Ishikawa (cell line): ENCODE measurements at regions not wholly inside any gene's neighbourhood (a gene's known extent, or its start where the extent isn't known, plus 50 kb on each side); places are given as distances from the start of the nearest gene placed in this dataset.

Source experiments
- CEBPB ChIP-seq: IDR thresholded peaks from 2 replicates; pipeline ENCODE4 v1.6.1; 2012
- CREB1 ChIP-seq: IDR thresholded peaks from 2 replicates; pipeline ENCODE4 v1.6.1; 2012; ENCODE audit warnings: low read depth
- EGR1 ChIP-seq: IDR thresholded peaks from 2 replicates; pipeline ENCODE4 v1.6.1; 2012
- EP300 ChIP-seq: IDR thresholded peaks from 2 replicates; pipeline ENCODE4 v1.6.1; 2012; ENCODE audit warnings: borderline replicate concordance
- FOXM1 ChIP-seq: IDR thresholded peaks from 2 replicates; pipeline ENCODE4 v1.6.1; 2012; ENCODE audit warnings: low read depth, borderline replicate concordance
- RAD21 ChIP-seq: IDR thresholded peaks from 2 replicates; pipeline ENCODE4 v1.6.1; 2012; ENCODE audit warnings: low read depth
- TAF1 ChIP-seq: IDR thresholded peaks from 2 replicates; pipeline ENCODE4 v1.6.1; 2012; ENCODE audit warnings: low read depth, mild to moderate bottlenecking
- TCF12 ChIP-seq: IDR thresholded peaks from 2 replicates; pipeline ENCODE4 v1.6.1; 2012; ENCODE audit warnings: low read depth
- TEAD4 ChIP-seq: IDR thresholded peaks from 2 replicates; pipeline ENCODE4 v1.6.1; 2012
- YY1 ChIP-seq: IDR thresholded peaks from 2 replicates; pipeline ENCODE4 v1.6.1; 2012; ENCODE audit warnings: low read depth
- TF ChIP-seq, protein P1 (sequence below): IDR thresholded peaks from 2 replicates; pipeline ENCODE4 v1.6.1; 2012; ENCODE audit warnings: low read depth, mild to moderate bottlenecking
- TF ChIP-seq, protein P2 (sequence below): IDR thresholded peaks from 2 replicates; pipeline ENCODE4 v1.6.1; 2012
- TF ChIP-seq, protein P3 (sequence below): IDR thresholded peaks from 2 replicates; pipeline ENCODE4 v1.6.1; 2012

DNA sequence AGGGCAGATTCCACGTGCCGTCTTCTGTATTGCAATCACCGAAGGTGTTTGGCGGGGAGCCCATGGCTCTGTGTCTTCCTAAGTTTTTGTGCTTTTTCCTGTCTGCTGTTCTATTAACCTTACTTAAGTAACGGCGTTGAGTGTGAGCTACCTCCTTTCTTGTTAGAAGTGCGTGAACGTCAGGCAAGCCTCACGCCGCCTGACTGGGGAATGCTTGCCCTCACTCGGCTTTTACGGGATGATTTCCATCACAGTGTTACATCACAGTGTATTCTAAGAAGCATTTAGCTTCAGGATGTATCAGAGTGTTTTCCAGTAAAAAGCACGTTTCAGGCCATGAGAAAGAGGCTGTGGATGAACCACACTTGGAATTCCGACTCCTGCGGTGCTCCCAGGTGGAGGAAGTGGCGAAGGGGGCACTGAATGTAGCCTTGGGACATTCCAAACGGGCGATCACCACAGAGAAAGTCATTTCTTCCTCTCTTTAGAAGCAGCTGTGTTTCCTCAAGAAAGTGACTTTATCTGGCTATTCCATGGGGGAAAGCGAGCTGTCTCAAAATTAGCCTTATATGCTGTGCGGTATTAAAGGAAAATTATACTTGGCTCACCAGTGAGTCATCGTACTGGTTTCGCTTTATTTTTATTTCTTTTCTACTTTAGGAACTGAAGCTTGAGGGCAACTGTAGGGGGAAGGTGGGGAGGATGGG lies 290.7 kb downstream of the KLF6 start:
- TF ChIP-seq, protein P1, sequence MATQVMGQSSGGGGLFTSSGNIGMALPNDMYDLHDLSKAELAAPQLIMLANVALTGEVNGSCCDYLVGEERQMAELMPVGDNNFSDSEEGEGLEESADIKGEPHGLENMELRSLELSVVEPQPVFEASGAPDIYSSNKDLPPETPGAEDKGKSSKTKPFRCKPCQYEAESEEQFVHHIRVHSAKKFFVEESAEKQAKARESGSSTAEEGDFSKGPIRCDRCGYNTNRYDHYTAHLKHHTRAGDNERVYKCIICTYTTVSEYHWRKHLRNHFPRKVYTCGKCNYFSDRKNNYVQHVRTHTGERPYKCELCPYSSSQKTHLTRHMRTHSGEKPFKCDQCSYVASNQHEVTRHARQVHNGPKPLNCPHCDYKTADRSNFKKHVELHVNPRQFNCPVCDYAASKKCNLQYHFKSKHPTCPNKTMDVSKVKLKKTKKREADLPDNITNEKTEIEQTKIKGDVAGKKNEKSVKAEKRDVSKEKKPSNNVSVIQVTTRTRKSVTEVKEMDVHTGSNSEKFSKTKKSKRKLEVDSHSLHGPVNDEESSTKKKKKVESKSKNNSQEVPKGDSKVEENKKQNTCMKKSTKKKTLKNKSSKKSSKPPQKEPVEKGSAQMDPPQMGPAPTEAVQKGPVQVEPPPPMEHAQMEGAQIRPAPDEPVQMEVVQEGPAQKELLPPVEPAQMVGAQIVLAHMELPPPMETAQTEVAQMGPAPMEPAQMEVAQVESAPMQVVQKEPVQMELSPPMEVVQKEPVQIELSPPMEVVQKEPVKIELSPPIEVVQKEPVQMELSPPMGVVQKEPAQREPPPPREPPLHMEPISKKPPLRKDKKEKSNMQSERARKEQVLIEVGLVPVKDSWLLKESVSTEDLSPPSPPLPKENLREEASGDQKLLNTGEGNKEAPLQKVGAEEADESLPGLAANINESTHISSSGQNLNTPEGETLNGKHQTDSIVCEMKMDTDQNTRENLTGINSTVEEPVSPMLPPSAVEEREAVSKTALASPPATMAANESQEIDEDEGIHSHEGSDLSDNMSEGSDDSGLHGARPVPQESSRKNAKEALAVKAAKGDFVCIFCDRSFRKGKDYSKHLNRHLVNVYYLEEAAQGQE, result no peak
- TF ChIP-seq, protein P2, sequence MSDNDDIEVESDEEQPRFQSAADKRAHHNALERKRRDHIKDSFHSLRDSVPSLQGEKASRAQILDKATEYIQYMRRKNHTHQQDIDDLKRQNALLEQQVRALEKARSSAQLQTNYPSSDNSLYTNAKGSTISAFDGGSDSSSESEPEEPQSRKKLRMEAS, result no peak
- no peak for TF ChIP-seq YY1
- TF ChIP-seq EP300, result no peak
- TF ChIP-seq RAD21, result no peak
- no peak for TF ChIP-seq TAF1
- no peak for TF ChIP-seq CREB1
- no peak for TF ChIP-seq CEBPB
- no peak for TF ChIP-seq TEAD4
- no peak for TF ChIP-seq TCF12
- TF ChIP-seq, protein P3, sequence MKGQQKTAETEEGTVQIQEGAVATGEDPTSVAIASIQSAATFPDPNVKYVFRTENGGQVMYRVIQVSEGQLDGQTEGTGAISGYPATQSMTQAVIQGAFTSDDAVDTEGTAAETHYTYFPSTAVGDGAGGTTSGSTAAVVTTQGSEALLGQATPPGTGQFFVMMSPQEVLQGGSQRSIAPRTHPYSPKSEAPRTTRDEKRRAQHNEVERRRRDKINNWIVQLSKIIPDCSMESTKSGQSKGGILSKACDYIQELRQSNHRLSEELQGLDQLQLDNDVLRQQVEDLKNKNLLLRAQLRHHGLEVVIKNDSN, result no peak
- TF ChIP-seq EGR1, result no peak
- TF ChIP-seq FOXM1, result no peak
